GM12878 (cell line): ENCODE measurements at regions not wholly inside any gene's neighbourhood (a gene's known extent, or its start where the extent isn't known, plus 50 kb on each side); places are given as distances from the start of the nearest gene placed in this dataset.

Experiments
- ATAC-seq: fragments of 200-7000 bp; cut with Tn5 transposase; 3 replicates; pipeline ENCODE4 v1.9.1; 2020; ENCODE audit warnings: mild to moderate bottlenecking, moderate library complexity
- BruUV-seq: library from RNA; stranded (reverse); fragments of 400-500 nt; replicated peaks from 2 replicates; lab custom pipeline; 2021; lab: Mats Ljungman, UMichigan
- CTCF ChIA-PET: fragments of 300-600 bp; sonication (Branson Sonifier 250); formaldehyde crosslinking; extraction: SDS; loops from one replicate; lab custom pipeline; 2021; ENCODE audit warnings: inconsistent platforms; lab: Yijun Ruan, JAX
- POLR2A ChIA-PET: fragments of 350-600 bp; formaldehyde crosslinking; extraction: SDS; loops from one replicate; lab custom pipeline; 2021; ENCODE audit warnings: inconsistent platforms; lab: Charles Lee
- RAD21 ChIA-PET: fragments of 300-600 bp; sonication (Branson Sonifier 250); formaldehyde crosslinking; loops from one replicate; lab custom pipeline; 2023; ENCODE audit warnings: antibody characterized with exemption; ENCODE audit not compliant: unreplicated experiment; lab: Charles Lee
- SMC1A ChIA-PET: fragments of 300-600 bp; sonication (Branson Sonifier 250); formaldehyde crosslinking; loops from one replicate; lab custom pipeline; 2023; ENCODE audit not compliant: unreplicated experiment, uncharacterized antibody; lab: Charles Lee
- DNase-seq: peaks from one replicate; pipeline ENCODE4 v3.0.0-alpha.2; 2011; ENCODE audit warnings: low read depth, low spot score
- FAIRE-seq: peaks from 3 replicates; lab custom pipeline; 2011; peaks lifted over from hg19 to GRCh38; lab: Jason Lieb, UNC
- H2AFZ ChIP-seq: 2 replicates; pipeline ENCODE4 v1.6.0; 2011; ENCODE audit warnings: low read depth, low read length, control low read depth; ENCODE audit not compliant: control insufficient read depth
- H3K27ac ChIP-seq: 2 replicates; pipeline ENCODE4 v1.5.1; 2011; ENCODE audit warnings: control low read depth; ENCODE audit not compliant: control insufficient read depth, insufficient read depth
- H3K27me3 ChIP-seq, 2 experiments: replicated peaks in 1 of 2; 2 replicates each; pipeline versions ENCODE4 v1.6.0 to v1.6.1; 2011; ENCODE audit warnings: low read length in 1 of 2; ENCODE audit not compliant: control insufficient read depth in 2 of 2, insufficient read depth in 2 of 2
- H3K36me3 ChIP-seq, 2 experiments: 2 replicates each; pipeline ENCODE4 v1.5.1; 2011; ENCODE audit warnings: low read length in 1 of 2; ENCODE audit not compliant: control insufficient read depth in 2 of 2, insufficient read depth in 2 of 2
- H3K4me1 ChIP-seq: 2 replicates; pipeline ENCODE4 v1.6.1; 2011; ENCODE audit warnings: mild to moderate bottlenecking, low read length, moderate library complexity, mixed read lengths; ENCODE audit not compliant: control insufficient read depth, insufficient read depth
- H3K4me2 ChIP-seq: 2 replicates; pipeline ENCODE4 v1.6.0; 2011; ENCODE audit warnings: control low read depth; ENCODE audit not compliant: control insufficient read depth, insufficient read depth
- H3K4me3 ChIP-seq: fragments of 200-600 bp; sonication (generic); 2 replicates; pipeline ENCODE4 v1.5.1; 2016
- H3K79me2 ChIP-seq: 2 replicates; pipeline ENCODE4 v1.6.0; 2011; ENCODE audit warnings: low read length; ENCODE audit not compliant: control insufficient read depth, insufficient read depth
- H3K9ac ChIP-seq: 2 replicates; pipeline ENCODE4 v1.8.0; 2011; ENCODE audit warnings: low read length, control low read depth, mixed read lengths; ENCODE audit not compliant: control insufficient read depth, insufficient read depth
- H3K9me3 ChIP-seq: replicated peaks from 3 replicates; pipeline ENCODE4 v1.5.1; 2011; ENCODE audit warnings: mild to moderate bottlenecking, low read length; ENCODE audit not compliant: control insufficient read depth, insufficient read depth
- H4K20me1 ChIP-seq: 2 replicates; pipeline ENCODE4 v1.6.0; 2011; ENCODE audit not compliant: control insufficient read depth, insufficient read depth
- ATF2 ChIP-seq: IDR thresholded peaks from 2 replicates; pipeline ENCODE4 v1.6.1; 2012; ENCODE audit warnings: low read length, inconsistent platforms
- FOS ChIP-seq: IDR thresholded peaks from 3 replicates; pipeline ENCODE4 v1.6.1; 2011; ENCODE audit warnings: borderline replicate concordance; ENCODE audit not compliant: insufficient read length; ENCODE audit errors: extremely low read depth
- LARP7 ChIP-seq: fragments of 450-650 bp; IDR thresholded peaks from 2 replicates; pipeline ENCODE4 v1.6.1; 2017; ENCODE audit warnings: mild to moderate bottlenecking
- PAX8 ChIP-seq: fragments of 450-650 bp; IDR thresholded peaks from 2 replicates; pipeline ENCODE4 v1.6.1; 2017; ENCODE audit warnings: mild to moderate bottlenecking, moderate library complexity
- RB1 ChIP-seq: fragments of 450-650 bp; formaldehyde crosslinking; IDR thresholded peaks from 2 replicates; pipeline ENCODE4 v1.6.1; 2017; ENCODE audit warnings: mild to moderate bottlenecking, borderline replicate concordance
- REST ChIP-seq: IDR thresholded peaks from 2 replicates; pipeline ENCODE4 v1.6.1; 2012; ENCODE audit warnings: mild to moderate bottlenecking, low read depth, low read length
- SKIL ChIP-seq: fragments of 450-650 bp; IDR thresholded peaks from 2 replicates; pipeline ENCODE4 v1.6.1; 2017; ENCODE audit warnings: mild to moderate bottlenecking, low read depth, inconsistent platforms; ENCODE audit not compliant: poor library complexity, severe bottlenecking
- SREBF1 ChIP-seq: IDR thresholded peaks from 2 replicates; pipeline ENCODE4 v1.6.1; 2012; ENCODE audit warnings: mild to moderate bottlenecking, low read length
- STAT3 ChIP-seq: IDR thresholded peaks from 2 replicates; pipeline ENCODE4 v1.6.1; 2011; ENCODE audit warnings: low read depth, low read length, improper control_type of control experiment
- ZBED1 ChIP-seq: IDR thresholded peaks from 2 replicates; pipeline ENCODE4 v1.6.1; 2016; ENCODE audit warnings: borderline replicate concordance
- ZNF592 ChIP-seq: fragments of 450-650 bp; IDR thresholded peaks from 2 replicates; pipeline ENCODE4 v1.6.1; 2017; ENCODE audit warnings: mild to moderate bottlenecking, moderate library complexity
- WGBS: methylation state at CpG from one replicate; pipeline ENCODE4 v1.1.6; 2016; ENCODE audit warnings: low lambda C conversion rate; ENCODE audit not compliant: insufficient replicate concordance, insufficient coverage; ENCODE audit errors: missing lambda C conversion rate; 5-methylcytosine and 5-hydroxymethylcytosine counted together
- in situ Hi-C: fragments of 300-500 bp; cut with MboI; formaldehyde crosslinking; loops from 9 replicates; pipeline ENCODE4 v1.14.3; 2018; ENCODE audit warnings: mixed read lengths
- intact Hi-C: fragments of 100-400 bp; cut with micrococcal nuclease; formaldehyde crosslinking; loops from one replicate; pipeline ENCODE4 v1.14.2; 2022; ENCODE audit not compliant: unreplicated experiment

- no peak for TF ChIP-seq SKIL
- no peak for TF ChIP-seq FOS
- no peak for TF ChIP-seq LARP7
- TF ChIP-seq SREBF1 = no peak
- TF ChIP-seq ZBED1 = no peak
- no peak for TF ChIP-seq REST
- TF ChIP-seq RB1 = no peak
- no peak for TF ChIP-seq PAX8
- no peak for TF ChIP-seq STAT3
These were observed 75.1 kb upstream of the MC3R start (continued) for GRCh38 chr20:56173438-56173837.

- no peaks in the 10 kb centered on the region for H3K27me3 ChIP-seq
- in situ Hi-C loops = no loop called here
- no peak overlapping the region for H3K9ac ChIP-seq
- ChIA-PET RAD21 (no interaction called here), POLR2A (interaction anchor here (0.6 kb wide), 1 partner anchor 11 kb away, joined by 4 read pairs; no protein-coding TSS in a partner anchor), SMC1A (no interaction called here), CTCF (no interaction called here)
- FAIRE-seq (no peak), ATAC-seq (no peak), DNase-seq (no peak)
- intact Hi-C loops = no loop called here
- H3K36me3 ChIP-seq = no peaks in the 10 kb centered on the region
- BruUV-seq = no TSS peak
- no peak overlapping the region for H3K4me2 ChIP-seq
- no peaks in the 10 kb centered on the region; the same call in 2 of the 3 replicates for H3K9me3 ChIP-seq
- H3K79me2 ChIP-seq = no peaks in the 10 kb centered on the region
- H3K4me1 ChIP-seq = no peaks in the 10 kb centered on the region
- 46% methylated on average over 3 of the region's 3 CpGs for WGBS
- H2AFZ ChIP-seq = no peak overlapping the region
- H4K20me1 ChIP-seq = no peaks in the 10 kb centered on the region
- H3K4me3 ChIP-seq = no peak overlapping the region
- no peak overlapping the region for H3K27ac ChIP-seq
- no peak for TF ChIP-seq ZNF592
- TF ChIP-seq ATF2 = no peak
These were observed 74.1 kb upstream of the MC3R start for GRCh38 chr20:56174416-56174815.
